Spleen (tissue), 7 donors: ENCODE measurements at regions not wholly inside any gene's neighbourhood (a gene's known extent, or its start where the extent isn't known, plus 50 kb on each side); places are given as distances from the start of the nearest gene placed in this dataset.

ENCODE experiments used
- CTCF ChIP-seq, 11 experiments: fragments of 200-600 bp in 7 of 11; fragments of 450-650 bp in 4 of 11; sonication (generic) in 4 of 11; IDR thresholded peaks in 8 of 11; conservative IDR thresholded peaks in 3 of 11; 1 replicate in 7 of 11; 2 replicates in 4 of 11; pipeline versions ENCODE4 v1.4.0 to v1.8.0; 2016 to 2021; ENCODE audit warnings: antibody characterized with exemption in 11 of 11, inconsistent platforms in 4 of 11, mild to moderate bottlenecking in 1 of 11
- POLR2A ChIP-seq, 3 donors: fragments of 450-650 bp; IDR thresholded peaks; one replicate each; pipeline ENCODE4 v1.5.1; 2017; ENCODE audit warnings: antibody characterized with exemption in 3 of 3, mild to moderate bottlenecking in 1 of 3
- POLR2AphosphoS5 ChIP-seq, 3 donors: sonication (generic); formaldehyde crosslinking; IDR thresholded peaks; one replicate each; pipeline ENCODE4 v1.5.1; 2017; ENCODE audit warnings: antibody characterized with exemption in 3 of 3
- donor health status: DM: no; HTN: no; CAD: no; lungs with moderate emphysema.
- donor health status: DM: no; HTN: no; CAD: no.
- donor health status: DM: no; HTN: no; CAD: no.

DNA sequence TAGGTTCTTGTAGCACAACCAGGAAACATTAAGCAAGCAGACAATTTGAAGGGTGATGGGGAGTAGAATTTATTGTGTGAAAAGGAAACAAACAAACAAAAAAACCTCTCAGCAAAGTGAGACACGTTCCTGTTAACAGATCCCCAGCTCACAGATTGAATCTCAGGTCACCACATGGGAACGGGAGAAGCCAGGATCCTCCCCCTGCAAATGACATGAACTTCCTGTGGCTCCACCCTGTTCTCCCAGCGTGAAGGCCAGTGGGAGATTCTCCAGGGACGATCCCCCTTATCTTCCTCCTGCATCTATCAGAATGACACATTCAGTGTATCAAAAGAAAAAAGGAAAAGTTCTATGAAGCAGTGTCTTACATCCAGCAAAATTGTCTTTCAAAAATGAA is 1488.1 kb downstream of the OTOL1 start:
- TF ChIP-seq CTCF (IDR thresholded peaks at IDR 0.05 in 8 of 11, conservative IDR thresholded peaks at IDR 0.05 in 3 of 11) (no peak), POLR2A (IDR thresholded peaks at IDR 0.05) (no peak), POLR2AphosphoS5 (IDR thresholded peaks at IDR 0.05) (no peak)
